Kidney epithelial cell (primary cell): ENCODE measurements at regions not wholly inside any gene's neighbourhood (a gene's known extent, or its start where the extent isn't known, plus 50 kb on each side); places are given as distances from the start of the nearest gene placed in this dataset.

Source experiments
- DNase-seq: peaks from one replicate; pipeline ENCODE4 v3.0.0-alpha.2; 2010; ENCODE audit warnings: low read depth
- H3K27me3 ChIP-seq: 2 replicates; pipeline ENCODE4 v1.6.0; 2011; ENCODE audit warnings: low read length; ENCODE audit not compliant: control insufficient read depth, insufficient read depth
- H3K36me3 ChIP-seq: 2 replicates; pipeline ENCODE4 v1.5.1; 2011; ENCODE audit warnings: low read length; ENCODE audit not compliant: control insufficient read depth, insufficient read depth
- H3K4me3 ChIP-seq: 2 replicates; pipeline ENCODE4 v1.5.1; 2011; ENCODE audit warnings: low read depth, mild to moderate bottlenecking, control low read depth, low read length
- TF ChIP-seq, protein P1 (sequence below): IDR thresholded peaks from 2 replicates; pipeline ENCODE4 v1.5.1; 2011; ENCODE audit warnings: mild to moderate bottlenecking, moderate library complexity, low read length, control low read depth, inconsistent platforms; ENCODE audit not compliant: insufficient read depth, poor library complexity, severe bottlenecking

DNA sequence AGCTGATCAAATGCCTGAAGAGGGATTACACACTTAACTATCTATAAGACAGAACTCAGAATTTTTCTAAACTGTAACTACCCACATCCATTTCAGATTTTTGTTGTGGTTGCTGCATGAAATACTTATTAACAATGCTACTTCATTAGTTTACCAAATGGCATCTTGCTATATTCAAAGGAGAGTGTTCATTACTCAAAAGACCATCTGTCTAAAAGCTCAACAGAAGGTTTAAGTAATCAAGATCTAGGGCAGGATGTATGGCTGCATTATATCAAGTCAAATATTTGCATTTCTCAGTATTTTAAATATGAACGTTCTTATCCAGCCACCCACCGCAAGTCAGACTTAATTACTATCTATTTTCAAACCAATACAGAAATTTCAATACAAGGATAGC, 79.9 kb downstream of the SIPA1L2 start:
- no peaks in the 10 kb centered on the region for H3K27me3 ChIP-seq
- no peaks in the 10 kb centered on the region for H3K36me3 ChIP-seq
- H3K4me3 ChIP-seq = no peak overlapping the region
- TF ChIP-seq, protein P1, sequence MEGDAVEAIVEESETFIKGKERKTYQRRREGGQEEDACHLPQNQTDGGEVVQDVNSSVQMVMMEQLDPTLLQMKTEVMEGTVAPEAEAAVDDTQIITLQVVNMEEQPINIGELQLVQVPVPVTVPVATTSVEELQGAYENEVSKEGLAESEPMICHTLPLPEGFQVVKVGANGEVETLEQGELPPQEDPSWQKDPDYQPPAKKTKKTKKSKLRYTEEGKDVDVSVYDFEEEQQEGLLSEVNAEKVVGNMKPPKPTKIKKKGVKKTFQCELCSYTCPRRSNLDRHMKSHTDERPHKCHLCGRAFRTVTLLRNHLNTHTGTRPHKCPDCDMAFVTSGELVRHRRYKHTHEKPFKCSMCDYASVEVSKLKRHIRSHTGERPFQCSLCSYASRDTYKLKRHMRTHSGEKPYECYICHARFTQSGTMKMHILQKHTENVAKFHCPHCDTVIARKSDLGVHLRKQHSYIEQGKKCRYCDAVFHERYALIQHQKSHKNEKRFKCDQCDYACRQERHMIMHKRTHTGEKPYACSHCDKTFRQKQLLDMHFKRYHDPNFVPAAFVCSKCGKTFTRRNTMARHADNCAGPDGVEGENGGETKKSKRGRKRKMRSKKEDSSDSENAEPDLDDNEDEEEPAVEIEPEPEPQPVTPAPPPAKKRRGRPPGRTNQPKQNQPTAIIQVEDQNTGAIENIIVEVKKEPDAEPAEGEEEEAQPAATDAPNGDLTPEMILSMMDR = no peak
- DNase-seq = no peak

GRCh38 chr1:232548691-232549090, 81.2 kb downstream of the SIPA1L2 start:
- Histone ChIP-seq H3K27me3 (no peaks in the 10 kb centered on the region), H3K36me3 (no peaks in the 10 kb centered on the region), H3K4me3 (no peak overlapping the region)
- DNase-seq = no peak
- TF ChIP-seq, protein P1 = no peak

GRCh38 chr1:232547938-232548484, 81.9 kb downstream of the SIPA1L2 start:
- TF ChIP-seq, protein P1 = no peak
- DNase-seq = no peak
- Histone ChIP-seq H3K4me3 (no peak overlapping the region), H3K36me3 (no peaks in the 10 kb centered on the region), H3K27me3 (no peaks in the 10 kb centered on the region)

DNA sequence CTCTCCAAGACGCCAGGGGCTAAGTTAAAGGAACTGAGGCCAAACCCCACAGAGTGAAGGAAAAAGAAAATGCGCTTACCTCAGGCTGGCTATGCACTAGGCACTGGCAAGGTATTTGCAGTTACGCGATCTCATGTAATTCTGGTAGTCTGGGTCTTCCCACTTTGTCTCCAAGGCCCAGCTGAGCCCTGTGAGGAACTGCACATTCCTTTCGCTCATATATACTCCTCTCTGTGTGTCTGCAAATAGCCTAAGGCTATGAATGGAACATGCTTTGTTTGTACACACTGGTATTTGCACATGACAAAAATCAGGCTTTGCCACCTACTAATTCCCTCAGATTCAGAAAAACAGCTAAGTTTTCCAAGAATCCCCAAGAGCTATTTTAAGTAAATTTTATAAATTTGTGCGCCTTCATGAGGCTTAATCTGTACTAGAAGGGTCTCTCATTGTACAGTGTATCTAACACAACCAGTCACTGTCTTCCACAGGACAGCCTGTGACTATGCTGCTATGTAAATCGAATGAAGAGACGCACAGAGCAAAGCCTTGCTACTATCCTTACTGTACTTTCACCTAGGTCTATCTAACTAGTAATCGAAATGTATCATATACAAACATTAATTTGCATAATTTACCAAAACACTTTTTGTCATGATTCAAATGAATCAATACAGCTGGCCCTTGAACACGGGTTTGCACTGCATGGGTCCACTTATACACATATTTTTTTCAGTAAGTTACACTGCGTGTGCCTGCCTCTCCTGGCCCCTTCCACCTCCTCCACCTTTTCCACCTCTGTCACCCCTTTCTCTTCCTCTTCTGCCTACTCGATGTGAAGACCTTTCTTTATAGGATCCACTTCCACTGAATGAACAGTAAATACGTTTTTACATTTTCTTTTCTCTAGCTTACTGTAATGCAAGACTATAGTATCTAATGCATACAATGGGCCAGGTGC, 87.0 kb downstream of the SIPA1L2 start:
- TF ChIP-seq, protein P1 = no peak

DNA sequence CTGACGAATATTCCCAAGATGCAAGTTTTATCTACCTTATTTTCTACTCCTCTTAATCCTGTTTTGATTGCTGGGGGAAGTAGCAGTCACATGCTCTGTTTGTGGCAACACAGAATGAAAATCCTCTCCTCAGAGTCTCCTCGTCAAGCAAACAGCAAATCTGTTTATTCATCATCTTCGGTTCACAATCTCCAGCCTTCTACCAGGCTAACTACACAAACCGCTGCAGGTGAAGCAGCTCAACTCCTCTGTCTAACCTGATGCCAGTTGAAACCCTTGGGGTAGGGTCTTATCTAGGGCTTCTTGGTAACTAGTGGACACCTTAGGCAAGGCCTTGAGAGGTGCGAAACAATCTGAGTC, 91.0 kb downstream of the SIPA1L2 start:
- TF ChIP-seq, protein P1 = no peak
- no peaks in the 10 kb centered on the region for H3K27me3 ChIP-seq
- H3K4me3 ChIP-seq = no peak overlapping the region
- no peaks in the 10 kb centered on the region for H3K36me3 ChIP-seq
- no peak for DNase-seq

More for the DNA sequence above, 87.0 kb downstream of the SIPA1L2 start:
- no peak for DNase-seq
- H3K27me3 ChIP-seq = no peaks in the 10 kb centered on the region
- no peak overlapping the region for H3K4me3 ChIP-seq
- no peaks in the 10 kb centered on the region for H3K36me3 ChIP-seq
